ENCODE measurements at regions not wholly inside any gene's neighbourhood (a gene's known extent, or its start where the extent isn't known, plus 50 kb on each side); places are given as distances from the start of the nearest gene placed in this dataset.
A peak's percentile ranks its signal among the peaks of the same experiment; 100 is the strongest.
"Not testable (repeated sequence)": the region's sequence is repeated elsewhere in the genome, so short reads cannot be mapped to it uniquely, and the experiment has no call there.

DNA sequence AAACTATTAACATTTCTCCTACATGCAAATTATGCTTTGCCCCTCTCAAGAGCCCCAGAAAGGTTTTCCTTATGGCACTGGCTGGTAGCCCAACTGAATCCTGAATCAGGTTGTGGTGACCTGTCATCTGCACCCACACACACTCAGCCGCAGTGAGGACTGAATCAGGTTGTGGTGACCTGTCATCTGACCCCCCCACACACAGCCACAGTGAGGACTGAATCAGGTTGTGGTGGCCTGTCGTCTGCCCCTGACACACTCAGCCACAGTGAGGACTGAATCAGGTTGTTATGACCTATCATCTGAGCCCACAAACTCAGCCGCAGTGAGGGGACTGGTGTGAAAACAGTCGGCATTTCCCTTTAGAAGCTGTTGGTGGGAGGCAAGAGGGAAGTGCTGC lies 195.0 kb downstream of the CWH43 start:
- H3K27me3 Mint-ChIP-seq (ENCODE audit: low read depth in 3 of 3); H3K9me3 Mint-ChIP-seq; DNase-seq; H3K4me1 ChIP-seq (ENCODE audit: control insufficient read depth in 1 of 2, insufficient read depth in 2 of 2, low read length in 2 of 2); H3K36me3 ChIP-seq (replicated peaks in 1 of 2; ENCODE audit: control insufficient read depth in 1 of 2, insufficient read depth in 2 of 2, low read length in 2 of 2); H3K27ac Mint-ChIP-seq; H3K36me3 Mint-ChIP-seq; H4K20me1 ChIP-seq (ENCODE audit: insufficient read depth, low read length); H3K27me3 ChIP-seq (ENCODE audit: control insufficient read depth in 2 of 2, insufficient read depth in 2 of 2, low read length in 2 of 2); H3K9ac ChIP-seq (ENCODE audit: insufficient read depth, low read length, poor library complexity, severe bottlenecking); intact Hi-C loops (cut with micrococcal nuclease); H3K79me2 ChIP-seq (ENCODE audit: insufficient read depth, low read length); H3K4me3 ChIP-seq (replicated peaks in 1 of 3; ENCODE audit: low read depth in 2 of 3, low read length in 3 of 3); H3K9me3 ChIP-seq (replicated peaks in 1 of 2; ENCODE audit: control insufficient read depth in 1 of 2, insufficient read depth in 1 of 2, low read length in 2 of 2); H3K4me3 Mint-ChIP-seq; H2AFZ ChIP-seq (ENCODE audit: insufficient read depth, low read depth, low read length, poor library complexity, severe bottlenecking); H3K4me2 ChIP-seq (replicated peaks; ENCODE audit: extremely low read depth, low read length, poor library complexity, severe bottlenecking); H3K4me1 Mint-ChIP-seq; H3K27ac ChIP-seq (ENCODE audit: low read depth in 1 of 2, low read length in 2 of 2): not testable (repeated sequence)
- WGBS (ENCODE audit: insufficient coverage), result no CpG with 5 or more reads among the region's 4 CpGs

DNA sequence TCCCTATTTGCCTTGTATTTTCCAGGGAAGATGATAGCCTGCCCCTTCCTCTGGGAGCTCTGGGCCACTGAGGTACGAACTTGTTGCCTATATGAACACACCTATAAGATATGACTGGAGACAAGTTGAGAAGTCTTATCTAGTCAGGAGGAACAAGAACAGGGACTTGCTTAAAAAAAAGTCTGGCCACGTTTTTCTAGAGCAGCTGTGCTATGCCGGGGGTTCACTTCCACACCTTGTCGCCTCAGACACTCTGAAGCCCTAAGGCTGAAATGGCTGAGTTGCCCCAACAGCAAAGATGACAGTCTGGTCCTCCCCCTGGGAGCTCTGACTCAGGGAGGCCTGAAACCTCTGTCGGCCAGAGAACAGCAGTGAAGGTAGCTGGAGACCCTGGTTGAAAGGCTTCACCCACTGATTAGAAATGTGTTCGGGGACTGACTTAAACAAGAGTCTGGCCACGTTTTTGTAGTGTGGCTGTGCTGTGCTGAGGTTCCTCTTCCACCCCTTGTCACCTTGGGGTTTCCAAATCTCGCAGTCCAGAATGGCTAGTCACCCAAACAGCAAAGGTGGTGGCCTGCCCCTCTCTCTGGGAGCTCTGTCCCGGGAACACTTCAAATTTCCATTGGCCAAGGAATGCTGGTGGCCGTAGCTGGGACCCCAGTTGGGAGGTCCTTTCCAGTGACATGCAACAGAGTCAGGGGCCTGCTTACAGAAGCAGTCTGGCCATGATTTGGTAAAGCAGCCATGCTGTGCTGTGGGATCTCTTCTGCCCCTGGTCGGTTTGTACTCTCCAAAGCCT lies 225.5 kb downstream of the CWH43 start:
- H3K4me1 Mint-ChIP-seq; H3K27me3 ChIP-seq (ENCODE audit: control insufficient read depth in 2 of 2, insufficient read depth in 2 of 2, low read length in 2 of 2); H3K27me3 Mint-ChIP-seq (ENCODE audit: low read depth in 3 of 3); H3K4me1 ChIP-seq (ENCODE audit: control insufficient read depth in 1 of 2, insufficient read depth in 2 of 2, low read length in 2 of 2); H3K79me2 ChIP-seq (ENCODE audit: insufficient read depth, low read length); H3K27ac ChIP-seq (ENCODE audit: low read depth in 1 of 2, low read length in 2 of 2); DNase-seq; H3K27ac Mint-ChIP-seq; H3K36me3 ChIP-seq (replicated peaks in 1 of 2; ENCODE audit: control insufficient read depth in 1 of 2, insufficient read depth in 2 of 2, low read length in 2 of 2); H2AFZ ChIP-seq (ENCODE audit: insufficient read depth, low read depth, low read length, poor library complexity, severe bottlenecking); H3K4me3 ChIP-seq (replicated peaks in 1 of 3; ENCODE audit: low read depth in 2 of 3, low read length in 3 of 3); H3K36me3 Mint-ChIP-seq; H3K4me2 ChIP-seq (replicated peaks; ENCODE audit: extremely low read depth, low read length, poor library complexity, severe bottlenecking); intact Hi-C loops (cut with micrococcal nuclease); H3K9ac ChIP-seq (ENCODE audit: insufficient read depth, low read length, poor library complexity, severe bottlenecking); H3K4me3 Mint-ChIP-seq; H4K20me1 ChIP-seq (ENCODE audit: insufficient read depth, low read length): not testable (repeated sequence)
- peaks cover 38 to 57% (median 47%) of the 10 kb centered on the region in 7 donors for H3K9me3 Mint-ChIP-seq
- peaks cover 47 to 52% of the 10 kb centered on the region in 2 donors for H3K9me3 ChIP-seq (replicated peaks in 1 of 2; ENCODE audit: control insufficient read depth in 1 of 2, insufficient read depth in 1 of 2, low read length in 2 of 2)
- WGBS (ENCODE audit: insufficient coverage), result 61% methylated on average over 9 of the region's 11 CpGs

DNA sequence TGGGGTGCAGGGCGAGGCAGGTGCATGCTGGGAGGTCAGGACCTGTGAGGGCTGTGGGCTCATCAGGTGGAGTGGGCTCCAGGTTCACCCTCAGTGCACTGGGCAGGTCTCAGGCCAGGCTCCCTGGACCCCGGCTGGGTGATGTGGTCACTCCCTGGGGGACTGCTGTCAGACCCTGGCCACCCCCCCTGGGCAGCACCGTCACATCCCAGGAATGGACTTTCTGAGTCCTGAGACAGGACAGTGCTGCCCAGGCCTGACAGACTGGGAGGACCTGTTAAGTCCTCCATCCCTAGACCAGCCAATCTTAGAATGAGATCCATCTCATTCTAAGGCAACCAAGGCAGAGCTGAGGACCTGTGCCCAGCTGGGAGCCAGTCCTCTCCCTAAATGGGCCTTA lies 227.2 kb downstream of the CWH43 start:
- H3K36me3 Mint-ChIP-seq; H2AFZ ChIP-seq (ENCODE audit: insufficient read depth, low read depth, low read length, poor library complexity, severe bottlenecking); H3K4me2 ChIP-seq (replicated peaks; ENCODE audit: extremely low read depth, low read length, poor library complexity, severe bottlenecking); DNase-seq; H3K4me3 ChIP-seq (replicated peaks in 1 of 3; ENCODE audit: low read depth in 2 of 3, low read length in 3 of 3); intact Hi-C loops (cut with micrococcal nuclease); H3K27ac ChIP-seq (ENCODE audit: low read depth in 1 of 2, low read length in 2 of 2); H3K79me2 ChIP-seq (ENCODE audit: insufficient read depth, low read length); H3K27me3 Mint-ChIP-seq (ENCODE audit: low read depth in 3 of 3); H3K4me3 Mint-ChIP-seq; H3K4me1 Mint-ChIP-seq; H3K27me3 ChIP-seq (ENCODE audit: control insufficient read depth in 2 of 2, insufficient read depth in 2 of 2, low read length in 2 of 2); H4K20me1 ChIP-seq (ENCODE audit: insufficient read depth, low read length); H3K36me3 ChIP-seq (replicated peaks in 1 of 2; ENCODE audit: control insufficient read depth in 1 of 2, insufficient read depth in 2 of 2, low read length in 2 of 2); H3K4me1 ChIP-seq (ENCODE audit: control insufficient read depth in 1 of 2, insufficient read depth in 2 of 2, low read length in 2 of 2); H3K9ac ChIP-seq (ENCODE audit: insufficient read depth, low read length, poor library complexity, severe bottlenecking): not testable (repeated sequence)
- 42% methylated on average over 3 of the region's 3 CpGs for WGBS (ENCODE audit: insufficient coverage)
- peaks cover 47 to 52% of the 10 kb centered on the region in 2 donors for H3K9me3 ChIP-seq (replicated peaks in 1 of 2; ENCODE audit: control insufficient read depth in 1 of 2, insufficient read depth in 1 of 2, low read length in 2 of 2)
- Mint-ChIP-seq H3K27ac (peak overlapping the region in 1 of 7 donors; percentile 38), H3K9me3 (peaks cover 40 to 67% (median 49%) of the 10 kb centered on the region in 7 donors)

- H3K36me3 Mint-ChIP-seq; intact Hi-C loops (cut with micrococcal nuclease); H3K4me3 Mint-ChIP-seq; H2AFZ ChIP-seq (ENCODE audit: insufficient read depth, low read depth, low read length, poor library complexity, severe bottlenecking); H4K20me1 ChIP-seq (ENCODE audit: insufficient read depth, low read length); H3K4me2 ChIP-seq (replicated peaks; ENCODE audit: extremely low read depth, low read length, poor library complexity, severe bottlenecking); H3K4me3 ChIP-seq (replicated peaks in 1 of 3; ENCODE audit: low read depth in 2 of 3, low read length in 3 of 3); H3K4me1 Mint-ChIP-seq; H3K36me3 ChIP-seq (replicated peaks in 1 of 2; ENCODE audit: control insufficient read depth in 1 of 2, insufficient read depth in 2 of 2, low read length in 2 of 2); H3K79me2 ChIP-seq (ENCODE audit: insufficient read depth, low read length); H3K27ac ChIP-seq (ENCODE audit: low read depth in 1 of 2, low read length in 2 of 2); H3K27ac Mint-ChIP-seq; DNase-seq; H3K27me3 ChIP-seq (ENCODE audit: control insufficient read depth in 2 of 2, insufficient read depth in 2 of 2, low read length in 2 of 2); H3K9ac ChIP-seq (ENCODE audit: insufficient read depth, low read length, poor library complexity, severe bottlenecking); H3K27me3 Mint-ChIP-seq (ENCODE audit: low read depth in 3 of 3); H3K4me1 ChIP-seq (ENCODE audit: control insufficient read depth in 1 of 2, insufficient read depth in 2 of 2, low read length in 2 of 2): not testable (repeated sequence)
- WGBS (ENCODE audit: insufficient coverage), result 86% methylated on average over 5 of the region's 5 CpGs
- H3K9me3 Mint-ChIP-seq, result peaks cover 38 to 65% (median 49%) of the 10 kb centered on the region in 7 donors
- H3K9me3 ChIP-seq (replicated peaks in 1 of 2; ENCODE audit: control insufficient read depth in 1 of 2, insufficient read depth in 1 of 2, low read length in 2 of 2), result peaks cover 47 to 52% of the 10 kb centered on the region in 2 donors
Measured at GRCh38 chr4:49213750-49214149, 227.7 kb downstream of the CWH43 start.
